ENCODE measurements at regions not wholly inside any gene's neighbourhood (a gene's known extent, or its start where the extent isn't known, plus 50 kb on each side); places are given as distances from the start of the nearest gene placed in this dataset.

DNA sequence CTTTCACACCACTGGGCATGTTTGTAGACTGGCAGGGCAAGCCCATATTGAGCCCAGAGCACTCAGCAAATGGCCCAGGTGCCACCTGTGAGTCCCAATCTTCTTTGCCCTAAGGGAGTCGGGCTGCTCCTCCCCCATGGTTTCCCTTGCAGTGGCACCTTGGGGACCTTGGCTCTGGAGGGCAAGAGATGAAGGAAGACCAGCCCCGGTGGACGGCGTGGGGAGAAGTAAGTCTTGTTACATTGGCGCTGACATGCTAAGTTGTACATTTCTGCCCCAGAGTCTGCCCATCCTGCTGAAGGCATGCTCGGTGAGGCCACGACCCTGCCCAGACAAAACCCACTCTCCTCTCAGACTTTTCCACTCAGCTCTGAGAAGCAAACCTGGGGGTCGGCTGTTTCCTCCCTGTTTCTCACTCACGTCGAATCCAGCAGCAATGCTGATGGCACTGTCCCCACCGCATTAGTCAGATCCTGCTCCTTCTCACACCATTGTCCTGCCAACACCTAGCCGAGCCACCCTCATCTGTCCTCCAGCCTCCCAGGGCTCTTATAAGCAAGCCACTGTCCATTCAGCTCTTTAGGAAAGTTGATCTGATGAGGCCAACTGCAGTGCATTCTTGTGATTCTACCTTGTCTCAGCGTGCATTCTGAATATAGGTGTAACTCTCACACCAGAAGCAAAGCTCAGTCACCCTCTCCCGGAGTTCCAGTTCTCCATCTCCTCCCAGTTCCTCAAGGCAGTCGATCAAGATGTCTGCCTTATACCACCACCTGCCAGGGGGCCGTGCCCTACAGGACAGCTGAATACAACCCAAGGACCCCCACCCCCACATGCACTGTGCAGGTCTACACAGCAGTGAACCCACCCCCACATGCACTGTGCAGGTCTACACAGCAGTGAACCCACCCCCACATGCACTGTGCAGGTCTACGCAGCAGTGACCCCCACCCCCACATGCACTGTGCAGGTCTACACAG is 827.1 kb downstream of the TBC1D22A start:
- H3K4me3 ChIP-seq (ENCODE audit: control insufficient read depth, low read depth, low read length) = no peak overlapping the region
- TF ChIP-seq CTCF (IDR thresholded peaks at IDR 0.05; ENCODE audit: control insufficient read depth, insufficient read depth, low read depth, low read length, missing control alignments) = no peak
- no peak for DNase-seq (ENCODE audit: low read depth)

- DNase-seq (ENCODE audit: low read depth) = no peak
- no peak overlapping the region for H3K4me3 ChIP-seq (ENCODE audit: control insufficient read depth, low read depth, low read length)
- no peak for TF ChIP-seq CTCF (IDR thresholded peaks at IDR 0.05; ENCODE audit: control insufficient read depth, insufficient read depth, low read depth, low read length, missing control alignments)
Measured at GRCh38 chr22:47588578-47588960, 826.1 kb downstream of the TBC1D22A start.

DNA sequence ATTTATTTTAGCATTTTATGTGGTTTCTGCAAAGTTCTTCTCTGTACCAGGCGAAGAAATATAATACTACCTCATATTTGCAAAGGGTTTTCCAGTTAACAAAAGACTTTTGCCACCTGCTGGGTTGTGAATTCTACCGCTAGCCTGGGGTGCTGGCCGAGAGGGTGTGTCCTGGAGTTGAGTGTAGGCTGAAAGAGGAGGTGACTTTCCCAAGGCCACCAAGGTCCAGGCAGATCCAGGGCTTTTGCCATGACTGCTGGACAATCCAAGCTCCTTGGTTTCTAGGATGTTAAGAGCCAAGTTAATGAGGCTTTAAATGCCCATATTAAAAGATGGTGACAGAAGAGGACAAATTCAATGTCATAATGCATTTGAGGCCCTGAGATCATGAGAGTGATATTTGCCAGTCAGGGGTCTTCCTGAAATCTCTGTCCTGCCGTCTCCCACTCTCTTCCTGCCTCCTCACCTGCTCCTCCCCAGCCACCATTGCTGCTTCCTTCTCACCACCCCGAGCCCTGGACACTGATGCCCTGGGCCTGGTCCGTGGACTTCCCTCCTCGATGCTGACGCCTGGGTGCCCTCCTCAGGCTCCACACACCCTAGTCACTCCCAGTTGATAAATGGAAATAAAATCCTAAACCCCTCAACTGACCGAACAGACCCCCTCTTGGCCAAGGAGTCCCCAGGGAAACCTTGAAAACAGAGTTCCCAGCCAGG is 825.6 kb downstream of the TBC1D22A start:
- no peak for DNase-seq (ENCODE audit: low read depth)
- H3K4me3 ChIP-seq (ENCODE audit: control insufficient read depth, low read depth, low read length) = no peak overlapping the region
- TF ChIP-seq CTCF (IDR thresholded peaks at IDR 0.05; ENCODE audit: control insufficient read depth, insufficient read depth, low read depth, low read length, missing control alignments) = no peak

GRCh38 chr22:47587361-47587760 is 824.9 kb downstream of the TBC1D22A start:
- H3K4me3 ChIP-seq (ENCODE audit: control insufficient read depth, low read depth, low read length) = no peak overlapping the region
- DNase-seq (ENCODE audit: low read depth) = no peak
- TF ChIP-seq CTCF (IDR thresholded peaks at IDR 0.05; ENCODE audit: control insufficient read depth, insufficient read depth, low read depth, low read length, missing control alignments) = no peak

DNA sequence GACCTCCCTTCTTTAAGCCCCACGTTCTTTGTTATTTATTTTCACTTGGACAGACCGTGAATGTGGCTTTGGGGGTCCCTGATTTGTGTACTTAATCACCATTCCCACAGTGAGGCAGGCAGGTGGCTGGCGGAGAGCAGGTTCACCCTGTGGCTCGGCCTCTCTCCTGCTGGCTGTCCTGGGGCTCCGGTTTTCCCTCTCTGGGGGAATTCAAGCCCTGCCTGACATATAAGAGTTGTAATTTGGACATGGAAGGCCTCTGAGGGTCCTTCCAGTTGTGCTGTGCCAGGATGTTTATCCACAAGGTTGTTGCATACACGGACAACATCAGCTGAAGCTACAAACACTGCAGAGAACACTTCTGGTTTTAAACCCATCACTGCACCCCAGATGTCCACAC is 824.5 kb downstream of the TBC1D22A start:
- no peak overlapping the region for H3K4me3 ChIP-seq (ENCODE audit: control insufficient read depth, low read depth, low read length)
- no peak for TF ChIP-seq CTCF (IDR thresholded peaks at IDR 0.05; ENCODE audit: control insufficient read depth, insufficient read depth, low read depth, low read length, missing control alignments)
- DNase-seq (ENCODE audit: low read depth) = no peak

DNA sequence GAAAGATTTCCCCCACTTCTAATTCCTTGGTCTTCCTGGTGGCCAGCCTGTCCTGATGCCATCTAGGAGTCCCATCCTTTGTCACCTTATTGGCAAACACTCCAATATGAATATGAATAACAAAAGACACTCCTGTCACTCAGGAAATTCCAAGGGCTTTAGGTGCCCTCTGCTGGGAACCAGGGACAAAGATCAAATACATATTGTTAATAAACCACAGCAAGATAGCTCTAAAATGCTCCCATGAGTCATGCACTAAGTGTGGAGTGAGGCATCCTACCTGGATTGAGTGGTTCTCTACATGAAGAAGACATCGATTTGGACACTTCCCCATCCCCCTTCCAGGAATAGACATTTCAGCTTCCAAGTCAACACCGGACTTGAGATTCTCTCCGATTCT is 823.6 kb downstream of the TBC1D22A start:
- DNase-seq (ENCODE audit: low read depth) = no peak
- H3K4me3 ChIP-seq (ENCODE audit: control insufficient read depth, low read depth, low read length) = no peak overlapping the region
- TF ChIP-seq CTCF (IDR thresholded peaks at IDR 0.05; ENCODE audit: control insufficient read depth, insufficient read depth, low read depth, low read length, missing control alignments) = no peak

All from AG09309 (cell line).